PC-3 (cell line): ENCODE measurements at regions not wholly inside any gene's neighbourhood (a gene's known extent, or its start where the extent isn't known, plus 50 kb on each side); places are given as distances from the start of the nearest gene placed in this dataset.

Experiments
- CTCF ChIP-seq: fragments of 300-600 bp; sonication (generic); conservative IDR thresholded peaks from 2 replicates; pipeline ENCODE4 v1.5.1; 2017; ENCODE audit warnings: antibody characterized with exemption, low read depth, mild to moderate bottlenecking, low read length
- EZH2 ChIP-seq: fragments of 300-600 bp; sonication (generic); IDR thresholded peaks from one replicate; pipeline ENCODE4 v1.6.1; 2017; ENCODE audit warnings: antibody characterized with exemption, mild to moderate bottlenecking, low read length; ENCODE audit not compliant: unreplicated experiment
- EZH2phosphoT487 ChIP-seq: fragments of 300-600 bp; sonication (generic); IDR thresholded peaks from 2 replicates; pipeline ENCODE4 v1.6.1; 2018; ENCODE audit warnings: mild to moderate bottlenecking, antibody characterized with exemption, low read length, borderline replicate concordance

- TF ChIP-seq CTCF = no peak
- no peak for TF ChIP-seq EZH2phosphoT487
- no peak for TF ChIP-seq EZH2
Observed at GRCh38 chr13:34124666-34125306, 306.8 kb downstream of the RFC3 start.
